NOMO-1 treated with DMSO at 0.1 percent for 48 hours (cell line): ENCODE measurements at regions not wholly inside any gene's neighbourhood (a gene's known extent, or its start where the extent isn't known, plus 50 kb on each side); places are given as distances from the start of the nearest gene placed in this dataset.
"Not testable (repeated sequence)": the region's sequence is repeated elsewhere in the genome, so short reads cannot be mapped to it uniquely, and the experiment has no call there.

ENCODE experiments used
- DNase-seq: peaks from one replicate; lab custom pipeline; 2025; ENCODE audit not compliant: unreplicated experiment; lab: John Stamatoyannopoulos, UW

- DNase-seq, result no peak
Observed at GRCh38 chr6:19892260-19892659, 55.1 kb downstream of the ID4 start.

- DNase-seq, result no peak
Observed at GRCh38 chr6:19895866-19896692, 58.9 kb downstream of the ID4 start.

DNA sequence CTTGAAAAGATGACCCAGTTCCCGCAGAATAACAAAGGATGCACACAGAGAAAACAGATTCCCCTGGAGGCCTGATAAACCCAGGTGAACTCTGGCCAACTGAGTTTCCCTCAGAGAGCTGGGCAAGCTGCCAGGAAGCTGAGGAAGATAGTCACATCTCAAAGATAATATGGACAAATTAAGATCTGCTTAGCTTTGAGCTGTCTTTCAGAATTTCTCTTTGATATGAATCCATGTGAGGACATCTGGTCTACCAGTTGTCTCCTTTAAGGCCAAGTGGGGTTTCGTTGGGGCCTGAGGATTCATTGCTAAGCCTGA is 59.5 kb downstream of the ID4 start:
- no peak for DNase-seq

GRCh38 chr6:19898141-19898740 is 61.1 kb downstream of the ID4 start:
- DNase-seq, result no peak

- DNase-seq, result no peak
Observed at GRCh38 chr6:19902201-19902600, 65.0 kb downstream of the ID4 start.

DNA sequence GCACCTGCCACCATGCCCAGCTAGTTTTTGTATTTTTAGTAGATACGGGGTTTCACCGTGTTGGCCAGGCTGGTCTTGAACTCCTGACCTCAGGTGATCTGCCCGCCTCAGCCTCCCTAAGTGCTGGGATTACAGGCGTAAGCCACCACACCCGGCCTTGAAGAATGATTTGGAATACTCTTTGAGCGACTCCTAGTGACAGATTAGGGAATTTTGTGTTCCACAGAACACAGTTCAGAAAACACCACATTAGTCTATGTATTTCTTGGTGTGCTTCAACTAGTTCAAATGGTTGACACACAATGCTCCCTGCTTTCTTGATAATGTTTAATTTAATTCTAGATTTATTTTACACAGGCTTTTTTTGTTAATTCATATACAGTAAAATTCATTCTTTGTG is 67.2 kb downstream of the ID4 start:
- DNase-seq, result not testable (repeated sequence)

GRCh38 chr6:19905584-19905983 is 68.4 kb downstream of the ID4 start:
- DNase-seq, result no peak

GRCh38 chr6:19906171-19906570 is 69.0 kb downstream of the ID4 start:
- no peak for DNase-seq

- DNase-seq, result no peak
Observed at GRCh38 chr6:19911223-19911622, 74.1 kb downstream of the ID4 start.

GRCh38 chr6:19918436-19918835 is 81.3 kb downstream of the ID4 start:
- DNase-seq, result no peak

DNA sequence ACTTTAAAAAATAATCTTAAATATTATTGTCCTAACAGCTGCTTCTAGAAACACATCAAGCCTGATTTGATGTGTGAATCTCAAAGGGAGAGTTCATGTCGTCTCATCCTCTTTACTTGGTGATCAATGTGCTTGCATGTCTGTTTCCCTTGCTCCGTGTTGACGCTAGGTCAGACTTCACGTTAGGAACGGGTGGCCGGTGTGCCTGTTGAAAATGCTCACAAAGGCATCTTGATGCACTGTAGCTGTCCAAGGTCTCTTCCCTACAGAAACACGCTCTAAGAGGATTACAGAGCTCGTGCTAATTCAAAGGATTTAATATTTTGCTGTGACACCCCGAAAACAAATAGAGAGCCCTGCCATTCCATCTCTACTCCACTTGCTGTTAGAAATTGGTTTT is 84.6 kb downstream of the ID4 start:
- DNase-seq, result no peak

- DNase-seq, result no peak
Observed at GRCh38 chr6:19925533-19925932, 88.4 kb downstream of the ID4 start.

GRCh38 chr6:19928461-19928860 is 91.3 kb downstream of the ID4 start:
- no peak for DNase-seq

DNA sequence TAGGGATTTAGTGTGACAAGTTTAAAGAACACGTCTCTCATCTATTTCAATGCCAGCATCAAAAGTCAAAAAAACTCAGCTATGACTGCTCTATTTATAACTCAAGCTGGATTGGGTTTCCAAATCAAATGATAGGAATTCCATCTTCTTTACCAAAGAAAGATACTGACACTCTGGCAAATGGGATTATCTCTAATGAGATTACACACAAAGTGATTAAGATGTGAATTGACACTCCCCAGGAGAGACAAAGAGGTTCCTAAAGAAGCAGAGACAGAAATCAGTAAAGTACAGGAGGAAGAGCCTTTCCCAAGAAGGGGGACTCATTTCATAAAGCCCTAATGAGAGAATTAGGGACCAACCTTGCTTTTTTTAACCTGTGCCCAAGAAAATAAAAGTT is 92.1 kb downstream of the ID4 start:
- no peak for DNase-seq

DNA sequence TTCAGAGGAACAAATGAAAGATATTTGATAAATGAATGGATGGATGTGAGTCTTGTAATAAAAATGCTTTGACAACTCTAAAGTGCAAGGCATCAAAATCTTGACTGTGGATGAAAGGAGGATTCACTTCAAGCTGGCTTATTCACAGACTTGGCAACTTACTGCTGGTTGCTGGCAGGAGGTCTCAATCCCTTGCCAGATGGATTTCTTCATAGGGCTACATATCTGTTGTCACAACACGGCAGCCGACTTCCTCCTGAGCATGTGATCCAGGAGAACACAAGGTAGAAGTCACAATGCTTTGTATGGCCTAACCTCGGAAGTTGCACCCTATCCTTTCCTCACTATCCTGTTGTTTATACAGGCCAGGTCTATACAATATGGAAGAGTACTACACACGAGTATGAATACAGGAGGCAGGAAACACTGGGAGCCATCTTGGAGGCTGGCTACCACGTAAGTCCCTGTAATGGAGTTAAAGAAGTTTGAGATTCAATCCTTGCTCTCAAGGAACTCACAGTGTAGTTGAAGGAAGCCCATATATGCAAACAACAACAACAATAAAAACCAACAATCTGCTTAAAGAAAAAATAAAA is 97.9 kb downstream of the ID4 start:
- no peak for DNase-seq

GRCh38 chr6:19939321-19939720 is 102.2 kb downstream of the ID4 start:
- not testable (repeated sequence) for DNase-seq

GRCh38 chr6:19939926-19940325 is 102.8 kb downstream of the ID4 start:
- not testable (repeated sequence) for DNase-seq

DNA sequence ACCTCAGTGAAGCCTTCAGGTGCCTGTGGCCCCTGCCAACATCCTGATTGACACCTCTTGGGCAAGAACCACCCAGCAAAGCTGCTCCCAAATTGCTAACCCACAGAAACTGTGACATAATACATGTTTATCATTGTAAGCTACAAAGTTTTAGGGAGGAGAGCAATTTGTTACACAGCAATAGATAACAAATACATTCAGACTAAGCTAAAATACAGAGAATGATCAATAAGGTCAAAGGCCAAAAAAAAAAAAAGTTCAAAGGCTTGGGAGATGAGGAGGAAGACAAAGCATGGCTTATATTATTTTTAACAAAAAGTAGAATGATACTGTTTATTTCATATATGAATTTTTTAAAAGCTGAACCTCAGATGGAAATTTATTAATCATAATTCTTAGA is 105.9 kb downstream of the ID4 start:
- DNase-seq, result no peak

DNA sequence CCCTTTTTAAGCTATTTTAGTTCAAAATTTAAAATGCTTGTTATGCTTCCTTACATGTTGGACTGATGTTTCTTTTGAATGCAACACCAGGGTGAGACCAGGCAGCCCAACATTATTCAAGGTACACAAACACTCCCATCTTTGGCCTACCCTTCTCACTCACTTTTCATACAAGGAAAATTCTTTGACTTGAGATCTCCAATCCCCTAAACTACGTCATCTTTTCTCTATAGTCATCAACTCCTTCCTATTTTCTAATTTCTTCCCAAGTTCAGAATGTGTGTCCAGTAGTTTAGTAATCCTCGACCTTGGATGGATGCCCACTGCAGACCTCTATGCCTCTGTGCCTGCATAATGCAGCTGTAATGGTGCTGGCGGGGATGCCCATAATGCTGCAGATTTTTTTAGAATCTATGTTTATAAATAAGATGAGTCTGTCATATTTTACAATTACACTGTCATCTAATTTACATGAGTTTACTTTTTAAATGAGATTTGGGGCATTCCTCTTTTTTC is 108.7 kb downstream of the ID4 start:
- no peak for DNase-seq

- no peak for DNase-seq
Observed at GRCh38 chr6:19949155-19949554, 112.0 kb downstream of the ID4 start.

DNA sequence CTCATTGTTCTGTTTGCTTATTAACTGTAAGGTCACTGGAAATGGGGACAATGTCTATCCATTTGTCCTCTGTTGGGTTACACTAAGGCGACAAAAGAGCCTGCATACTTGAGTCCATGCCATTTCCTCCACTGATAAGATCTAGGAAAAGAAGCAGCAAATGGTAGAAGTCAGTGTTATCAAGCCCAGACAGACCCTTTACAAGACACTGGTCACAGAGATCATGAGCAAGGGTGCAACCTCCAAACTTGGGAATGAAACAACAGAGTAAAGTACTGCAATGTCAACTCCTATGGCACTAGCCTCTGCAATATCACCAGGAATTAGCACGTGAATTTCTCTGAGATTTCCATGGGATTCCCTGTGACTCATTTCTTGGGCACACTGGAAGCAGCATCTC is 126.9 kb downstream of the ID4 start:
- no peak for DNase-seq

GRCh38 chr6:19968201-19968600 is 131.0 kb downstream of the ID4 start:
- DNase-seq, result no peak
